ENCODE measurements at regions not wholly inside any gene's neighbourhood (a gene's known extent, or its start where the extent isn't known, plus 50 kb on each side); places are given as distances from the start of the nearest gene placed in this dataset.

DNA sequence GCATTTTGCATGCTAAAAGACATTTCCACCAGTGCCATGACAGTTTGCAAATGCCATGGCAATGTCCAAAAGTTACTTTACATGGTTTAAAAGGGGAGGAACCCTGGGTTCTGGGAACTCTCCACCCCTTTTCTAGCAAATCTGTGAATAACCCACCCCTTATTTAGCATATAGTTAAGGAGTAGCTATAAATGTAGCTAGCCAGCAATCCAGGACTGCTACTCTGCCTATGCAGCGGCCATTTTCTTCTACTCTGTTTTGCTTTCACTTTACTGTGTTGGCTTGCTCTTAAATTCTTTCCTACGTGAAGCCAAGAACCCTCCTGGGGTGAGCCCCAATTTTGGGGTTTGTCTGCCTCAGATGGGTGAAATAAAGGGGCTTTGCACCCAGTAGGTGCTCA lies 141.0 kb downstream of the PTPN11 start:
- no peaks in the 10 kb centered on the region for H3K36me3 ChIP-seq (replicated peaks in 1 of 2; ENCODE audit: control insufficient read depth in 2 of 2, insufficient read depth in 2 of 2, low read length in 2 of 2)
- H2BK120ac ChIP-seq (ENCODE audit: low read depth, low read length): no peak overlapping the region
- no peak overlapping the region for H3K18ac ChIP-seq (ENCODE audit: low read length)
- no peak overlapping the region for H3K4me3 ChIP-seq (ENCODE audit: low read length in 2 of 2)
- H2BK15ac ChIP-seq (ENCODE audit: low read length): no peak overlapping the region
- no peak overlapping the region for H2BK5ac ChIP-seq (ENCODE audit: low read length)
- no peak for DNase-seq (ENCODE audit: low spot score)
- H2BK12ac ChIP-seq (ENCODE audit: low read length): no peak overlapping the region
- no peak overlapping the region for H3K23ac ChIP-seq (ENCODE audit: low read depth, low read length, poor library complexity)
- H3K27ac ChIP-seq (replicated peaks; ENCODE audit: low read length): no peak overlapping the region
- H4K8ac ChIP-seq (ENCODE audit: low read depth, low read length): no peak overlapping the region
- H3K79me1 ChIP-seq (ENCODE audit: low read depth, low read length): no peaks in the 10 kb centered on the region
- no peak overlapping the region for H3K14ac ChIP-seq (ENCODE audit: low read length)
- no peak overlapping the region for H3K9ac ChIP-seq (ENCODE audit: low read depth, low read length, poor library complexity)
- H2AK5ac ChIP-seq (ENCODE audit: low read depth, low read length): no peak overlapping the region
- peaks cover 0 to 2% of the 10 kb centered on the region in 2 donors for H3K4me1 ChIP-seq (ENCODE audit: control insufficient read depth in 2 of 2, insufficient read depth in 1 of 2, low read depth in 1 of 2, low read length in 2 of 2)
- H4K91ac ChIP-seq (ENCODE audit: low read depth, low read length, poor library complexity): no peak overlapping the region
- H3K27me3 ChIP-seq (ENCODE audit: control insufficient read depth in 3 of 3, insufficient read depth in 3 of 3, low read depth in 1 of 3, low read length in 3 of 3): peaks cover 0 to 2% (median 0%) of the 10 kb centered on the region in 3 experiments
- peak overlapping the region; percentile 18 for H2AFZ ChIP-seq (ENCODE audit: low read length)
- no peaks in the 10 kb centered on the region for H3K9me3 ChIP-seq (replicated peaks in 1 of 2; ENCODE audit: control insufficient read depth in 2 of 2, insufficient read depth in 1 of 2, low read depth in 1 of 2, low read length in 2 of 2)
- no peak overlapping the region for H3K4me2 ChIP-seq (ENCODE audit: insufficient read depth, low read length, poor library complexity, severe bottlenecking)
- no peak overlapping the region for H3K4ac ChIP-seq (ENCODE audit: low read length)
- WGBS, 2 donors (ENCODE audit: extremely low coverage in 2 of 2, insufficient read length in 2 of 2, insufficient replicate concordance in 1 of 2): no CpG with 5 or more reads among the region's 2 CpGs

- Histone ChIP-seq H3K4me1 (ENCODE audit: control insufficient read depth in 2 of 2, insufficient read depth in 1 of 2, low read depth in 1 of 2, low read length in 2 of 2) (no peaks in the 10 kb centered on the region), H3K9ac (ENCODE audit: low read depth, low read length, poor library complexity) (no peak overlapping the region), H3K79me1 (ENCODE audit: low read depth, low read length) (no peaks in the 10 kb centered on the region), H3K27me3 (ENCODE audit: control insufficient read depth in 3 of 3, insufficient read depth in 3 of 3, low read depth in 1 of 3, low read length in 3 of 3) (no peaks in the 10 kb centered on the region), H3K27ac (replicated peaks; ENCODE audit: low read length) (no peak overlapping the region), H2BK120ac (ENCODE audit: low read depth, low read length) (no peak overlapping the region), H4K8ac (ENCODE audit: low read depth, low read length) (no peak overlapping the region), H2BK5ac (ENCODE audit: low read length) (no peak overlapping the region), H3K18ac (ENCODE audit: low read length) (no peak overlapping the region), H3K14ac (ENCODE audit: low read length) (no peak overlapping the region), H3K9me3 (replicated peaks in 1 of 2; ENCODE audit: control insufficient read depth in 2 of 2, insufficient read depth in 1 of 2, low read depth in 1 of 2, low read length in 2 of 2) (no peaks in the 10 kb centered on the region), H3K36me3 (replicated peaks in 1 of 2; ENCODE audit: control insufficient read depth in 2 of 2, insufficient read depth in 2 of 2, low read length in 2 of 2) (no peaks in the 10 kb centered on the region), H2AK5ac (ENCODE audit: low read depth, low read length) (no peak overlapping the region), H2AFZ (ENCODE audit: low read length) (no peak overlapping the region), H2BK12ac (ENCODE audit: low read length) (no peak overlapping the region), H2BK15ac (ENCODE audit: low read length) (no peak overlapping the region), H4K91ac (ENCODE audit: low read depth, low read length, poor library complexity) (no peak overlapping the region), H3K4ac (ENCODE audit: low read length) (no peak overlapping the region), H3K4me3 (ENCODE audit: low read length in 2 of 2) (no peak overlapping the region), H3K4me2 (ENCODE audit: insufficient read depth, low read length, poor library complexity, severe bottlenecking) (no peak overlapping the region), H3K23ac (ENCODE audit: low read depth, low read length, poor library complexity) (no peak overlapping the region)
- DNase-seq (ENCODE audit: low spot score): no peak
- no CpG with 5 or more reads among the region's 11 CpGs for WGBS, 2 donors (ENCODE audit: extremely low coverage in 2 of 2, insufficient read length in 2 of 2, insufficient replicate concordance in 1 of 2)
Observed at GRCh38 chr12:112564160-112564784, 145.5 kb downstream of the PTPN11 start.

DNA sequence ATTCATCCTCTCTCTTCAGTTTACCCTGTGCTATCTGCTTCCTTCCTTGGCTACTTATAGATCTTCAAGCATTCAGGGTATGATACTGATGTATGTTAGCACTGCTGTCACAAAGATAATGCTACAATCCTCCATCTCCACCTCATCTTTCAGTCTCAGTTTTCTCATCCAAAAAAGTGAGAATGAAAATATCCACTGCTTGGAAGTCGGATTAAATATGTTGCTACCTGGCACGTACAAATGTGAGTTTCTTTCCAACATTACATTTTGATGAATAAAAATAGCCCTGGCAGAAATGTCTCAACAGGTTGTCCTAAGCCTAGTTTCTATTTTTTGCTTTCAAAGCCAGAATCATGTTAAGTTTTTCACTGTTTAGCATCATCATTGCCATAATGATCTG lies 149.9 kb downstream of the PTPN11 start:
- no peak overlapping the region for H3K23ac ChIP-seq (ENCODE audit: low read depth, low read length, poor library complexity)
- H3K79me1 ChIP-seq (ENCODE audit: low read depth, low read length): no peaks in the 10 kb centered on the region
- H2BK5ac ChIP-seq (ENCODE audit: low read length): no peak overlapping the region
- H2AK5ac ChIP-seq (ENCODE audit: low read depth, low read length): no peak overlapping the region
- H3K4me3 ChIP-seq (ENCODE audit: low read length in 2 of 2): no peak overlapping the region
- H3K4me1 ChIP-seq (ENCODE audit: control insufficient read depth in 2 of 2, insufficient read depth in 1 of 2, low read depth in 1 of 2, low read length in 2 of 2): no peaks in the 10 kb centered on the region
- no peak overlapping the region for H3K4me2 ChIP-seq (ENCODE audit: insufficient read depth, low read length, poor library complexity, severe bottlenecking)
- no peaks in the 10 kb centered on the region for H3K9me3 ChIP-seq (replicated peaks in 1 of 2; ENCODE audit: control insufficient read depth in 2 of 2, insufficient read depth in 1 of 2, low read depth in 1 of 2, low read length in 2 of 2)
- DNase-seq (ENCODE audit: low spot score): no peak
- no peak overlapping the region for H2AFZ ChIP-seq (ENCODE audit: low read length)
- H3K27ac ChIP-seq (replicated peaks; ENCODE audit: low read length): no peak overlapping the region
- no peak overlapping the region for H4K8ac ChIP-seq (ENCODE audit: low read depth, low read length)
- no peak overlapping the region for H3K18ac ChIP-seq (ENCODE audit: low read length)
- H4K91ac ChIP-seq (ENCODE audit: low read depth, low read length, poor library complexity): no peak overlapping the region
- no peak overlapping the region for H3K9ac ChIP-seq (ENCODE audit: low read depth, low read length, poor library complexity)
- no peak overlapping the region for H2BK12ac ChIP-seq (ENCODE audit: low read length)
- no peaks in the 10 kb centered on the region for H3K36me3 ChIP-seq (replicated peaks in 1 of 2; ENCODE audit: control insufficient read depth in 2 of 2, insufficient read depth in 2 of 2, low read length in 2 of 2)
- H2BK15ac ChIP-seq (ENCODE audit: low read length): no peak overlapping the region
- H3K14ac ChIP-seq (ENCODE audit: low read length): no peak overlapping the region
- no CpG with 5 or more reads among the region's 2 CpGs for WGBS, 2 donors (ENCODE audit: extremely low coverage in 2 of 2, insufficient read length in 2 of 2, insufficient replicate concordance in 1 of 2)
- no peak overlapping the region for H3K4ac ChIP-seq (ENCODE audit: low read length)
- peaks cover 0 to 10% (median 6%) of the 10 kb centered on the region in 3 experiments for H3K27me3 ChIP-seq (ENCODE audit: control insufficient read depth in 3 of 3, insufficient read depth in 3 of 3, low read depth in 1 of 3, low read length in 3 of 3)
- no peak overlapping the region for H2BK120ac ChIP-seq (ENCODE audit: low read depth, low read length)

- Histone ChIP-seq H3K27ac (replicated peaks; ENCODE audit: low read length) (no peak overlapping the region), H2BK12ac (ENCODE audit: low read length) (no peak overlapping the region), H2BK15ac (ENCODE audit: low read length) (no peak overlapping the region), H2BK5ac (ENCODE audit: low read length) (no peak overlapping the region), H3K79me1 (ENCODE audit: low read depth, low read length) (peaks cover 1% of the 10 kb centered on the region), H4K8ac (ENCODE audit: low read depth, low read length) (no peak overlapping the region), H3K4me1 (ENCODE audit: control insufficient read depth in 2 of 2, insufficient read depth in 1 of 2, low read depth in 1 of 2, low read length in 2 of 2) (peaks cover 0 to 2% of the 10 kb centered on the region in 2 donors), H3K4ac (ENCODE audit: low read length) (no peak overlapping the region), H3K4me3 (ENCODE audit: low read length in 2 of 2) (no peak overlapping the region), H4K91ac (ENCODE audit: low read depth, low read length, poor library complexity) (no peak overlapping the region), H3K27me3 (ENCODE audit: control insufficient read depth in 3 of 3, insufficient read depth in 3 of 3, low read depth in 1 of 3, low read length in 3 of 3) (peaks cover 2 to 17% (median 12%) of the 10 kb centered on the region in 3 experiments), H3K9ac (ENCODE audit: low read depth, low read length, poor library complexity) (no peak overlapping the region), H3K4me2 (ENCODE audit: insufficient read depth, low read length, poor library complexity, severe bottlenecking) (no peak overlapping the region), H3K36me3 (replicated peaks in 1 of 2; ENCODE audit: control insufficient read depth in 2 of 2, insufficient read depth in 2 of 2, low read length in 2 of 2) (no peaks in the 10 kb centered on the region), H2BK120ac (ENCODE audit: low read depth, low read length) (no peak overlapping the region), H2AK5ac (ENCODE audit: low read depth, low read length) (no peak overlapping the region), H3K23ac (ENCODE audit: low read depth, low read length, poor library complexity) (no peak overlapping the region), H2AFZ (ENCODE audit: low read length) (no peak overlapping the region), H3K14ac (ENCODE audit: low read length) (no peak overlapping the region), H3K18ac (ENCODE audit: low read length) (no peak overlapping the region), H3K9me3 (replicated peaks in 1 of 2; ENCODE audit: control insufficient read depth in 2 of 2, insufficient read depth in 1 of 2, low read depth in 1 of 2, low read length in 2 of 2) (peaks cover 0 to 1% of the 10 kb centered on the region in 2 donors)
- no CpG with 5 or more reads among the region's 7 CpGs for WGBS, 2 donors (ENCODE audit: extremely low coverage in 2 of 2, insufficient read length in 2 of 2, insufficient replicate concordance in 1 of 2)
- DNase-seq (ENCODE audit: low spot score): no peak
Observed at GRCh38 chr12:112570096-112570495, 151.3 kb downstream of the PTPN11 start.

All from neuronal stem cell (in vitro differentiated cells).